NOMO-1 (cell line): ENCODE measurements at regions not wholly inside any gene's neighbourhood (a gene's known extent, or its start where the extent isn't known, plus 50 kb on each side); places are given as distances from the start of the nearest gene placed in this dataset.
A peak's percentile ranks its signal among the peaks of the same experiment; 100 is the strongest.
"Not testable (repeated sequence)": the region's sequence is repeated elsewhere in the genome, so short reads cannot be mapped to it uniquely, and the experiment has no call there.

Source experiments
- DNase-seq, 2 experiments: peaks; one replicate each; lab custom pipeline; 2025; ENCODE audit not compliant: unreplicated experiment in 2 of 2; lab: John Stamatoyannopoulos, UW

- DNase-seq, result no peak
Measured at GRCh38 chr1:177741476-177741875, 228.4 kb downstream of the SEC16B start.

- DNase-seq, result no peak
Measured at GRCh38 chr1:177739780-177740179, 230.1 kb downstream of the SEC16B start.

DNA sequence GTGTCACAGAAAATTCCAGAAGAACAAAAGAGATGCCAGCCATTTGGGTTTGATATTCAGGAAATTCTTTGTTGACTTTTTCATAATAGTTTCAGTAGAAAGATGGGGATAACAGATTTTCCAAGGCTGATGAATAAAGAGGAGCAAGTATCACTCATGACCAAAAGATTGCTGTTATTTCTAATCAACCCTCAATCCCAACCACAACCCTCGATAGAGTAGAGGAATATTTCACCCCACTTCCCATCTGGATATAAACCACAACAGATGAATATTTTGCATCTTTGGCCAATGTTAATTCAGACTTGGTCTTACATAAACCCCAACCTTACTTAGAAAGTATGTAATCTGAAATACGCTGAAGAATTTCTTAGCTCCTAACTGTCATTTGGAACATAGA is 232.4 kb downstream of the SEC16B start:
- no peak for DNase-seq

GRCh38 chr1:177732178-177732577 is 237.7 kb downstream of the SEC16B start:
- peak; percentile 7 to 15 for DNase-seq

GRCh38 chr1:177729646-177730045 is 240.2 kb downstream of the SEC16B start:
- DNase-seq, result no peak

DNA sequence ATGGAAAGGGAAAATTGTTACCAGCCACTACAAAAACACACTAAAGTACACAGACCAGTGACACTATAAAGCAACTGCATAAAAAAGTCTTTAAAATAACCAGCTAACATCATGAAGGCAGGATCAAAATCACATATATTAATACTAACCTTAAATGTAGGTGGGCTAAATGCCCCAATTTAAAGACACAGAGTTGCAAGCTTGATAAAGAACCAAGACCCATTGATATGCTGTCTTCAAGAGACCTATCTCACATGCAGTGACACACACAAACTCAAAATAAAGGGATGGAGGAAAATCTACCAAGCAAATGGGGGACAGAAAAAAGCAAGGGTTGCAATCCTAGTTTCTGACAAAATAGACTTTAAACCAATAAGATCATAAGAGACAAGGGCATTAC is 246.3 kb downstream of the SEC16B start:
- no peak for DNase-seq

DNA sequence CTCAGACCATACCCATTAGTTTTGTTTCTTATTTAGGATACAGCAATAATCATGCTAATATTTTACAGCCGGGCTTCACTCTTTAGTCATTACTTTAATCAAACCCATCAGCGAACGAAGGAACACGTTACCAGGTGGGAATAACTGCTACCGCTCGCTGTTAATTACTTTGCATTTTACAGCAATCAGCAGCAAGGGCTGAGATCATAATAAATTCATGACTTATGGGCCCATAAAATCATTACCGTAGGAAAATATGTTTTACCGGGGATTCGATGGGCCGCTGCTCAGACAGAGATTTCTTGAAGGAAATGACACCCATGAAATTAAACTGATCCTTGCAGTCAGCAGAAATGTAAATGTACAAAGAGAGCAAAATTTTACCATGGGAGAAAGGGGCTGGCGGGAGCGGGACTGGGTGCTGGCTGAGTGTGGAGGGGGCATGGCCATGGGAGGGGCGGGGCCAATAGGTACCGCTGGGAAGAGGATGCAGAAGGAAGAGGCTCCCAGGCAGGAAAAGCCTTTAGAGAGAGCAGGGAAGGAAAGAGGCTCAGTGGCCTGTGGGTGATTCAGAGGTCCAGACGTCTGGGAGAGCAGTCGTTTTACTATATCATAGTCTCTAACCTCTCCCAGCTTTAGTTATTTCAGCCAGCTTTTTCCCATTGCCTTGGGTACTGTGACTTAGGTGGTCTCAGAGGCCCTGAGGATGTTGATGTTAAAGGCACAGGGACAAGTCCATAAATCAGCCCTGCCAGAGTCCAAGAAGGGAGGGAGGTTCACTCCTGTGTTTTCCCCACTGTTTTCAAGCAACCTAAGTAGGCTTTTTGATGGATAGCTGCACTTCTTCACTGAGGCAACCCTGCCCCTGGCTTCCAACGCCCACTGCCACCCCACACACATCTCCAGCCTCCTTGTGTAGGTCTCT is 258.9 kb downstream of the SEC16B start:
- DNase-seq, result no peak

- DNase-seq, result no peak
Measured at GRCh38 chr1:177708406-177708805, 261.5 kb downstream of the SEC16B start.

- DNase-seq, result no peak
Measured at GRCh38 chr1:177706977-177707376, 262.9 kb downstream of the SEC16B start.

- DNase-seq, result no peak
Measured at GRCh38 chr1:177705839-177706238, 264.0 kb downstream of the SEC16B start.

DNA sequence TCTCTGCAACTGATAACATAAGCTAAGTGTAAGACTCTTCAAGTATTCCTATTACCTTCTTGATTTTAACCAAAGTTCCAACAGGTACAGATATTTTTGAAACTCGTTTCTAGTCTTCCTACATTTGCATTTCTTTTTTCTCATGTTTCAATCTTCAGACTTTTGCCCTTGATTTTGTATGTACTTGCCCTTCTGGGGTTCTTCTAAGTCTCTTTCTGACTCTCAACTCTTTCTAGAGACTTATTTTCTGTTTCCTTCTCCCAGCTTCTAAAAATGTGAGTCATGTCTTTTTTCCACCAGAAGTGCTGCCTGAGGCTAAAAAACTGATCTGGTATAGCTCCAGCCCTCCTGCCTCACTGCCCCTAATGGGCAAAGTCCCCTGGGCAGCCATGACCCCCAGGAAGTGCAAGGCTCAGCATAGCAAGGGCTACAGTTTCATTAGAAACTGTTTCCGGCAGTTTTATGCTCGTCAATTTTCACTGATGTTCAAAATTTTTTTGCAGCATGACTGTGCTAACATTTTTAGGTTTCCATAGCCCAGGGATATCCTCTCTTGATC is 265.9 kb downstream of the SEC16B start:
- DNase-seq, result no peak

DNA sequence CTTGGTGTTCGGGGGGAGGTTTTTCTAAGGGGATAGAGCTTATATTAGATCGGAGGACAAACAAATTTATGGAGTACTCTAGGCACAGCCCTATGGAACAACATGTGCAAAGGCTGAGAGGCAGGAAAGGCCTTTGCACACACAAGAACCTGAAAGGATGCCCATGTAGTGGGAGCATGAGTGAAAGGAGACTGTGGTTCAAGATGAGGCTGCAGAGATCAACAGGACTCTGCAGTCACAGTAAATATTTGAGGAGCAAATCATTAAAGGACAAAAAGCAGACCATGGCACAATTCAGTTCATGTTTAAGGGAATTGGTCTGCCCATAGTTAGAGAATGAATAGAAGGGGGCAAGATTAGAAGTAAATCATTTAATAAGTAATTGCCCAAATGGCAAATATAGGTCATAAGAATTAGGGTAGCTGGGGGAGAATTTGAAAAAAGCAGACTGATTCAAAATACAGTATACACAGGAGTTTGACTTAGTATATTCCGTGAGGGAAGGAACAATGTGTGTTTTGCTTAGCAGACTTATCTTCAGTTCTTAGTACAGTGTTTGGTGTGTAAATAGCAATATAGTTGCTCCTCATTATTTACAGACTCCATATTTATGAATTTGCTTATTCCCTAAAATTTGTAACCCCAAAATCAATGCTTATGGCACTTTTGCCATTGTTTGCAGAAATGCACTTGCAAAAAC is 268.1 kb downstream of the SEC16B start:
- no peak for DNase-seq

- no peak for DNase-seq
Measured at GRCh38 chr1:177700856-177701255, 269.0 kb downstream of the SEC16B start.

GRCh38 chr1:177690996-177691395 is 278.9 kb downstream of the SEC16B start:
- DNase-seq, result no peak

- DNase-seq, result no peak
Measured at GRCh38 chr1:177687544-177687943, 282.3 kb downstream of the SEC16B start.

GRCh38 chr1:177686933-177687332 is 282.9 kb downstream of the SEC16B start:
- no peak for DNase-seq

DNA sequence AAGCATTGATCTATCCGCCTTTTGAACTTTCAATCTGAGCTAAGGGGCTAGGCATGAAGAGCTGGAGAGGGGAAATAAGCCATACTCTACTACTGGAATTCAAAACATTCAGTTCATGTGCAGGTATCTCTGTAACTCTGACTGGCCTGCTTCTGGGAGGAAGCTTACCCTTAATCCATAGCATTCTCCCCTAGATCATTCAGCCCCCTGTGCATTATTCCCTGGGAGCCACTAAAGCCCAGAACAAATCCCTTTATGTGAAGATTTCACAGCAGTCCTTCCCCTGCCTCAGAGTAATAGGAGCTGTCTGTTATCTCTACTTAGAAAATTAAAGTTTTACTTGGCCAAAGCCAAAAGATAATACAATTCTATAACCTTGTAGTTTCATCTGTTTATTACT is 300.7 kb downstream of the SEC16B start:
- no peak for DNase-seq

GRCh38 chr1:177665935-177666334 is 303.9 kb downstream of the SEC16B start:
- DNase-seq, result no peak

- not testable (repeated sequence) for DNase-seq
Measured at GRCh38 chr1:177664742-177665141, 305.1 kb downstream of the SEC16B start.

DNA sequence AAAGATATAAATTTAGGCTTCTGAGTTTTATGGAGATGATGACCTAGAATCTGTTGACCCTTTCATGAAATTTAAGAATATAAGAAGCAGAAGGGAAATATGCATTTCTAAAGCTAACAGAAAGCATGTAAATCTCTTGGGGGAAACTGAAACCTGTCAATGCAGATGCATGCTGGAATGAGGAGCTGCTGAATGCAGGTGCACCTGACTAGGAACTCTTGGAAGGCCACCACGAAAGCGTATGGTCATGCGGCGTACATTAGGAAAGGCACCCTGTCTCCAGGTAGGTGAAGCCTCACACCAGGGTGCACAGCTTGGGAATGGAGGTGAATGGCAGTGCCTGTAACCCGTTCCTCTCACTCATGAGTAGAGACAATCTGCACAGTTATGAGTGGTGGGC is 309.7 kb downstream of the SEC16B start:
- no peak for DNase-seq

DNA sequence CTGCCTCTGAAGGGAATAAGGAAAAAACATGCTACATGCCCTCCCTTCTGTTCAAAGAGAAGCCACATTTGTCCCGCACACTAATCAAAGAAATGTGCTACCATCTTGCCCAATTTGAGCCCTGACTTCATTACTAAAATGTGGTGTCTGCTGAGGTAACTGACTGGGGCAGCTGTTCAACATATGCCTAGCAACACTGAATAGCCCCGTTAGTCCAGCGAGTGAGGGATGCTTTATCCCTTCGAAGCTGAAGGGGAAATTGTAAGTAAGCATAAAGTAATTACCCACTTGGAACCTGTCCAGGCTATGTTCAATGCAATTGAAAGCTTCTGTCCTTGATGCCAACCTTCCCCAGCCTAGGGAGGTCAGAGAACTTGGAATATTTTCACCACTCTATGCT is 310.6 kb downstream of the SEC16B start:
- no peak for DNase-seq

DNA sequence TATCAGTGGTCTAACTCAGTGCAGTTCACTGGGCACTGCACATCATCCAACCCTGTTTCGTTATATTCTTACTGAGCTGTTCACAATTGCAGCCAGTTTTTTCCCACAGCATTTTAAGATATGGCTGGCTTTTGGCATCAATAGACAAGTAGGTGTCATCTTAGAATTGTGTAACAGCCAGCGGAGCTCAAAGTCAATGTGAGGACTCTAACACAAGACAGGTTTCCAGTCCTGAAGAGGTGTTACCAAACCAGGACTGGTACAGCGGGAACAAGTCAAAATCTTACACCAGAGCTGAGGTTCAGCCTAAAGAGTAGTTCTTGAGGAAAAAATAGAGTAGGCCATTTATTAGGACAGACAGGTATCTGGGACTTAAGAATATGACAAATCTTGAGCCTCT is 313.3 kb downstream of the SEC16B start:
- no peak for DNase-seq
